SH-SY5Y (cell line): ENCODE measurements at regions not wholly inside any gene's neighbourhood (a gene's known extent, or its start where the extent isn't known, plus 50 kb on each side); places are given as distances from the start of the nearest gene placed in this dataset.

Experiments used
- GATA2 ChIP-seq: IDR thresholded peaks from 2 replicates; pipeline ENCODE4 v1.6.1; 2011; ENCODE audit warnings: mild to moderate bottlenecking, low read depth, low read length
- GATA3 ChIP-seq: IDR thresholded peaks from 2 replicates; pipeline ENCODE4 v1.6.1; 2011; ENCODE audit warnings: low read depth, mild to moderate bottlenecking, low read length, moderate library complexity

DNA sequence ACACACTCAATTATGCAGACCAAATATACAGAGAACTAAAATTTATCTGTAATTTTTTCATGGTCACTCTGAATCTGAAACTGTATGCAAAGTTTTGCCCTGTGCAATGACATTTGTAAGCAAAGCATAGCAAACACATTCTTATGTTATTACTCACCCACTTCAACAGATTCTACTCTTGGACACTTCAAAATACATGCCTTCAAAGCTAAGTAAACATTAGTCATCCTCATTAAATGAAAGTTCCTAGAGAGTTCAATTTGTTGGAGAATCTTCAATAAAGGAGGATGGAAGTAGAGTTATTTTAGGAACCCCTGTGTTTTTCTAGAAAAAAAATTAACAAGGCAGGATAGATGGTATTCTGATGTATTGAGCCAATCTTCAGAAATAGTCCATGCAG, 639.7 kb upstream of the C9orf72 start:
- TF ChIP-seq GATA2 (no peak), GATA3 (no peak)

DNA sequence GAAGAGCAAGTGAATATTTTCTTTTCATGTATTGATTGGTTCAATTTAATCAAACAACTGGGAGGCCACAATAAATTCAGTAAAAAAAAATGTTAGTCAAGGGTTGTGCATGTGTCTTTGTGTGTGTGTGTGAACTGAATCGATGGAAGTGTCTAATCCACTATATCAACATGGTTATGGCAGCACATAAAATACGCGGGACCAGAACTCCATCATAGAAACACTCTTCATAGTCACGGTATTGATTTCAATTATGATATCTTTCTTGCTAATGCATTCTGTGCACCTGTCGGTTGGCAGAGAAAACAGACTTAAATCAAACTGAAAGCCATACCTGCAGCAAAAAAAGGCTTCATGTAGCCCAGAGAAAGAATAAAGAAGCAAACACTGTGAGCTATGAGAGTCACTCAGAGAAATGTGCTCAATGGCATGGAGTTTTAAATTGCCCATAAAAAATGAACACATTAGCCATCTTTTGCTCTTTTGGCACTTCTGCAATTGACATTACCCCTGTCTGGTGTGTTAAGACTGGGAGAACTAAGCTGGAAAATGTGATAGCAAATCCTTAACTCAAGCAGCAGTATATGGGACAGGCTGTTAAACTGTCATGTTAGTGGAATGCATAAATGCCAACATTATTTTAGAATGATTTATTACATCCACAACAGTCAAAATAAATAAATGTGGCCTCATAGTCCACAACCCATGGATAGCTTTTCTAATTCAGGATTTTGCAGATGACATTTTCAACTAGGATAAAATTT, 642.4 kb upstream of the C9orf72 start:
- TF ChIP-seq GATA2 (no peak), GATA3 (no peak)

DNA sequence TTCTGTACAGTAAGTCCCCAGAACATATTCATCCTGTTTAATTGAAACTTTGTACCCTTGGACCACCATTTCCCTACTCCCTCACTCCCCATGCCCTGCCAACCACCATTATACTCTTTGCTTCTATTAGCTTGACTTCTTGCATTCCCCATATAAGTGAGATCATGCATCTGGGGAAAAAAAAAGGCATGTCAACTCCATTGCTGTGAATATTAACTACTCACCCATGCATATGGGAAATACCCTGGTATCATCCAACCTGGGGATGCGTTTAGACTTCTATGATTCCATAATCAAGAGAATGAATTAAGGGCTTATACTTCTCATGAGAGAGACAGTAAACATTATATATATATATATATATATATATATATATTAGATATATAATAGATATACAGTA, 659.4 kb upstream of the C9orf72 start:
- TF ChIP-seq GATA2 = no peak
- TF ChIP-seq GATA3 = no peak

DNA sequence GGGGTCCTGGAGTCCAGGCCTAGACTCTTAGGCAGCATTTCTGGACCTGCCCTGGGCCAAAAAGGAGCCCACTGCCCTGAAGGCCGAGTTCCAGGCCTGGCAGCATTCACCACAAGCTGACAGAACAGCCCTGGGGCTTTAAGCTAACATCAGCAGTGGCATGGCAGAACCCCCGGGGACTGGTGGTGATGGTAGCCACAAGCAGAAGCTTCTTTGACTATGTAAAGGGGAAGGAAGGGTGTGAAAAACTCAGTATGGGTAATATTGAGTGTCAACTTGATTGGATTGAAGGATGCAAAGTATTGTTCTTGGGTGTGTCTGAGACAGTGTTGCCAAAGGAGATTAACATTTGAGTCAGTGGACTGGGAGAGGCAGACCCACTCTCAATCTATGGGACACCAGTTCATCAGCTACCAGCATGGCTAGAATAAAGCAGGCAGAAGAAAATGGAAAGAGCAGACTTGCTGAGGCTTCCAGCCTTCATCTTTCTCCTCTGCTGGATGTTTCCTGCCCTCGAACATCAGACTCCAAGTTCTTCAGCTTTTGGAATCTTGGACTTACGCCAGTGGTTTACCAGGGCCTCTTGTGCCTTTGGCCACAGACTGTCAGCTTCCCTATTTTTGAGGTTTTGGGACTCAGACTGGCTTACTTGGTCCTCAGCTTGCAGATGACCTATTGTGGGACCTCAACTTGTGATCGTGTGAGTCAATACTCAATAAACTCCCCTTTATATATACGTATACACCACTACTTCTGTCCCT, 661.0 kb upstream of the C9orf72 start:
- TF ChIP-seq GATA2 (no peak), GATA3 (no peak)

DNA sequence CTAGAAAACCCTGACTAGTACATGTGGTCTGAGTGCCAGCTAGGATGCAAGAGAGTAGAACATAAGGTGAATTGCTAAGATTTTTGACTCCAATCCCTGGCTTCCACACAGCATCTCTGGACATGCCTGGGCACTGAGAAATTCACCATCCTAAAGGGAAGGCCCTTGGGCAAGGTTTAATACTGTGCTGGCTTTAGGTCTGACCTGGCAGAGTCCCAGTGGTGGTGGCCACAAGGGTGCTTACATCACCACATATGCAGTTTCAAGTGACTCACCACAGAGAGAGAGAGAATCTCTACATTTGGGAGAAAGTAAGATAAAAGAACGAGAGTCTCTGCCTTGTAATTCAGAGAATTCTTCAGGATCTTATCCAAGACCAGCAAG, 661.6 kb upstream of the C9orf72 start:
- TF ChIP-seq GATA3 = no peak
- TF ChIP-seq GATA2 = no peak

DNA sequence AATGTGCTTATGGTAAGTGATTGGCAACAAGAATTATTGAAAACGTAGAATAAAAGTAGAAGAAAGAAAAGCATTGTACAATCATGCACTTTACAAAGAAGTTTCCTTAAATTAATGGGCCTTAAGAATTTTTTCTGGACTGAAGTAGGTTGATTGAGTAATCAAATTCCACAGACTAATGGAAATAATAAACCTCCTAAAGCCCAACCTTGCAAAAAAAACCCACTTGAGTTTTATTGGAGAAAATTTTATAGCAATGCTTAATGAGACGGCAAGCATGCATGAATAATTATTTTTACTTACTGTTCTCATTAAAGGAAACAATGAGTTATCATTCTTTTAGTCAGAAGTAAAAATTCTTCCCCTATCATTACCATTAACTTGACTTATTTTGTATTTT, 676.1 kb upstream of the C9orf72 start:
- TF ChIP-seq GATA2 (no peak), GATA3 (no peak)

DNA sequence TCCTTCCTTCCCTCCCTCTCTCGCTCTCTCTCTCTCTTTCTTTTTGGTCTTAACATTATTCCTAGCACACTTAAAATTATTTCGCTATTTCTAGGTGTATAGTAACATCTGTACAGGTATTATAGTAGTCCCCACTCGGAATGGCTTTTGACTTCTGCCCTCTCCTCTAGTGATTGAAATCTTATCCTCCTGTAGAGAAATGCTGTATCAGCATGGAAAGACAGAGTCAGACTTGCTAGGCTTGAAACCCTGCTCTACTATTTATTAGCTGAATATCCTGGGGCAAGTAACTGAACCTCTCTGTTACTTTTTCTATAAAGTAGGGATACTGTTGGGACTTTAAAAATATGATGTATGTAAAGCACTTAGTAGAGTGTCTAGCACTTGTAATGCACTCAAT, 681.9 kb upstream of the C9orf72 start:
- TF ChIP-seq GATA2 (no peak), GATA3 (no peak)

DNA sequence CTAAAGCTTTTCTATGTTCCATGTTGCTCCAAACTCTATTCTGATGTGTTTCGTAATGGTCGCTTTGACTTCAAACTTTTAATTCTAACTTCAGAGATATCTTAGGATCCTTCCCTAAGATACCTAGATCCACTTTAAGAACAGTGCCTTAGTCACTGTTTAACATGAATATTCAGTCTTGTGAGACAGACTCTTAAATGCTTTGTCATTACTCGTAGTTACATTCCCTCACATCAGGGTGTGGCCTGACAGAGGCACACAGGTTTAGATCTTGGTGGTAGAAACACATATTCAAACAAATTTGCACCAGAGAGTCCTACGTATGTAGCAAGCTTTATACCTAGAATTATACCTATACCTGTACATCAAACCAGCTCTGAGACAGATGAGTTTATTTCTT, 687.0 kb upstream of the C9orf72 start:
- TF ChIP-seq GATA3 (no peak), GATA2 (no peak)

DNA sequence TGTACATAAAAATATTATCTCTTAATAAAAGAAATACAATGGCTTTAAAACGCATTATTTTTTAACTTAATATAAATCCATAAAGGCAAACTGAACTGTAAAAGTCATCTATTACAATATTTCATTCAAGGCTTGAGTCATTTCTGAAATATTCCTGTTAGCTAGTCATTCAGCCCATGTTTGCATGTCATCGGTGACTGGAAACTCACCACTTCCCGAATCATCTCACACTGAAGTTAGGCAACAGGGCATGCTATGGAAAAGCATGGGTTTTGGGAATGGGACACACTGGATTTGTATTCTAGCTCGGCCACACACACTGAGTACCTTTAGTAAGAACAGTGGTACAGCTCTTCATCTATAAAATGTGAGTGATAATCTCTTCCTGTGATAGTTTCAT, 691.1 kb upstream of the C9orf72 start:
- TF ChIP-seq GATA3 = no peak
- no peak for TF ChIP-seq GATA2

DNA sequence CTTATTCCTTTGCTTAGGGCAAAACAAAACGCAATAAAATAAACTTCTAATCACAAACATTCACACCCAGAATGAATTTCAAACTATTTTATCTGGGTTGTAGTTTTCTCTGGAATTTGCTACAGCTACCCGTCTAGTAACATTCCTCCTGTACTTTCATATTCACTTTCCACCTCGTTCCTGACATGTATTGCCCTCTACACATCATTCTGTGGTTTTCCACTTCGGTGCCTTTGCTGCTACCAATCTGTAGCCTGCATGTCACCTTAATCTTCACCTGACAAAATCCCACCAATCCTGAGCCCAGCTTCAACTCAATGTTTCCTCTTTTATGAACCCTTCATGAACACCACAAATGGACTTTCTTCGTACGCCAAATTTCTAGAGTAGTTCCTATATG, 694.1 kb upstream of the C9orf72 start:
- TF ChIP-seq GATA2 (no peak), GATA3 (no peak)

DNA sequence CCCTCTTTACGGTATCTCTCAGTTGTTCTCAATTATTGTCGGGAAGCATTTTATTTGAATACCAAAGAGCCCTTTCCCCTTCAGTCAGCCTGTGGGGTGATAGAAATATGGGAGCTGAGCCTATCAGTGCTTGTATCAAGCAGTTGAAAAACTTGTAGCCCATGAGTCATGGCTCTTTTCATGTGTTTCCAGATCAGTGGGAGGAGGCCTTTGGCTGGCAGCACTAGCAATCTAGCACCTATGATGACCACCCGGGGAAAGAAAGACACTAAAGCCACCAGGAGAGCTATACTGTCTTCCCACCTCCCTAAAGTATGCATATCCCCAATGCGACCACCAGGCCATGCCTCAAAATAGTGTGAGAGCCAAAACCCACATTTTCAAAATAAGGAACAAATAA, 696.9 kb upstream of the C9orf72 start:
- no peak for TF ChIP-seq GATA3
- no peak for TF ChIP-seq GATA2

DNA sequence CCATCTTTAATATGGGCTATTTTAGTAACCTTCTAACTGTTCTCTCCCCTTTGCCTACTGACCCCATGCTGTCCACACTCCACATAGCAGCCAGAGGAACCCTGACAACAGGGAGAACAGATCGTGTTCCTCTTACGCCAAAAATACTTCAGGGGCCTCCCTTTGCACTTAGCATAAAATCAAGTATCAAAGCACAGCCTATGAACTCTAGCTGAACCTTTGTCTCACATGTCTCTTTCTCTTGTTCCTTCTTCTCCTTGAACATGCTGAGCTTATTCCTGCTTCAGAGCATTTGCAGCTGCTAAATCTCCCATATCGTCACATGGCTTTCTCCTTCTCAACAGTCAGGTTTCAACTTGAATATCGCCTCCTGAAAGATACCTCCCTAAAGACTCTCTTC, 698.8 kb upstream of the C9orf72 start:
- TF ChIP-seq GATA2 (no peak), GATA3 (no peak)

DNA sequence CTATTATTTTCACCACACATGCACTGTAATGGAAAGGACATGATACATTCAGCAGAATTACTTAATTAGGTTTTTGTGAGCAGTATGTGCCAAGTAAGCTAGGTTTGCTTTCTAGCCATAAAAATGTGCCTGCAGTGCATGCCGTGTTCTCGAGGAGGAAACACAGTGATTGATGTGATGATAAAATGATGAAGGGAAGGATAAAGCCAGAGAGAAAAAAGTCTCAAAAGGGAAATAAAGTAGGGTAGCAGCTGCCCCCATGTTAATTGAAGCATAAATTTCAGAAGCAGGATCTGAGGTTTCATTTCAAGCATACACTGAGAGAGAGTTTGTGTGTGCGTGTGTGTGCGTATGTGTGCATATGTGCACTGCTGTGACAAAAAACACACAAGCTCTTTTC, 714.2 kb upstream of the C9orf72 start:
- TF ChIP-seq GATA2 = peak; percentile 81
- TF ChIP-seq GATA3 = 0 out of 2 replicates have a peak, but pooled peaks have one; percentile 59

DNA sequence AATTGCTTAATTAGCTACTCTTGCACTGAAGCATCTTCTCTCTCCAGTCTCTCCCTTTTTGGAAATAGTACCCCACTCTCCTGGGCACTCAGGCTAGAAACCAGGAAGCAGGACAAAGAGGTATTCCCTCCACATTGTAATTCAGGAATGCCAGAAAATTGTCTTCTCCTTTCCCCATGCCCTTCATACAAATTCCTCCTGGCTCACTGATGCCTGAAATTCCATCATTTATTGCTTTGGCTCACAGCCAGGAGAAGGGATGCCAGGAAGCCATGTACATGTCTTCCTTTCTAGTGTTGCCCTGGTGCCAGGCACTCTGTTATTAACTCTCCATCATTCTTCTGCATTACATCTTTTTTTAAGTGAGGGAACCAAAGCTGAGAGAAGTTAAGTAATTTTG, 716.5 kb upstream of the C9orf72 start:
- TF ChIP-seq GATA2 (no peak), GATA3 (no peak)

DNA sequence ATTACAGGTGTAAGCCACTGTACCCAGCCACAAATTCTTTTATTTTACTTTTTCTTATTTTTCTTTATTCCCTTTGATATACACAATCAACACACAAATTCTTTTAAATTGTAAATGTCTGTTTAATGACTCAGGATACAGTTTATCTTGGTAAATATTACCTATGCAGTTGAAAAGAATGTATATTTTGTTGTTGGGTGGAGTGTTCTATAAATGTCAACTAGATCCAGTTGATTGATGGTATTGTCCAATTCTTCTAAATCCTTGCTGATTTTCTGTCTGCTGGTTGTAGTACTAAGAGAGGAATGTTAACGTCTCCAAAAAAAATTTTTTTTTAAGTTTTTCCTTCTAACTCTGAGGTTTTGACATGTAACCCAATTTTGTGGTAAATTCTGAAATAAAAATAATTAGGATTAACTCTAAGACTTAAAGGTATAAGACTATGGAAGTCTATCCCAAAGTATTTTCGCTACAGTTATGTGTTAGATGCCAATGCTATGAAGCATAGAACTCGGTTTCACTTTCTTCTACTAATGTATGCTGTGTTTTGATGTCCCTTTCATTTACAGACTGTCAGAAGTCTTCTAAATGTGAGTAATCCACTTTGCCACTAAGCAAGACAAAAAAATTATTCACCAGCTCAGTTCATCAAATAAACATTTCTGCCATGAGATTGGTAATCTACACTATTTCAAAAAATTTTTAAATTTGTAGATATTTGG, 720.2 kb upstream of the C9orf72 start:
- no peak for TF ChIP-seq GATA2
- TF ChIP-seq GATA3 = no peak

DNA sequence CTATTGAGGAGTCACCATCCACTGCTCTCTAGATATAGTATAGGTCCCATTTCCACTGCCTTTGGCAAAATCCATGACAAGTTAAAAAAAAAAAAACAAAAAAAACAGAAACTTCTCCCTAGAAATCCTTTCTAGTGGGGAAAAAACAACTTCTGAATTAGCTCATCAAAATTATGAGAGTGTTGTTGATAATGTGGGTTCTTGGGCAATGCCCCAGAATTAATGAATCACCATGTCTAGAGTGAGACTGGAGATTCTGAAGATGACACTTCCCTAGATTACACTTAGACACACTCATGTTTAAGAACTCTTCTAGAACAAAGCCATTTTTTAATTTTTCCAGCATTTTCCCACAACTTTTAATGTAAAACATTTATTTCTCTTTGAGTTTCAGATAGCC, 728.0 kb upstream of the C9orf72 start:
- no peak for TF ChIP-seq GATA2
- TF ChIP-seq GATA3 = no peak
